K562 (cell line): ENCODE measurements at regions not wholly inside any gene's neighbourhood (a gene's known extent, or its start where the extent isn't known, plus 50 kb on each side); places are given as distances from the start of the nearest gene placed in this dataset.
"Not testable (repeated sequence)": the region's sequence is repeated elsewhere in the genome, so short reads cannot be mapped to it uniquely, and the experiment has no call there.

Experiments
- ATAC-seq: fragments of 200-7000 bp; cut with Tn5 transposase; 3 replicates; pipeline ENCODE4 v1.9.1; 2020; ENCODE audit warnings: moderate library complexity
- BruUV-seq: library from RNA; stranded (reverse); fragments of 400-500 nt; replicated peaks from 2 replicates; lab custom pipeline; 2021; lab: Mats Ljungman, UMichigan
- CTCF ChIA-PET: fragments of 300-600 bp; formaldehyde crosslinking; extraction: SDS; loops from one replicate; lab custom pipeline; 2021; ENCODE audit warnings: low intra/inter-chr PET ratio; lab: Yijun Ruan, JAX
- POLR2A ChIA-PET: fragments of 300-600, 350-650 bp; sonication (Branson Sonifier 250); formaldehyde crosslinking; extraction: SDS; loops from one replicate; lab custom pipeline; 2021; ENCODE audit warnings: antibody characterized with exemption, inconsistent platforms; lab: Yijun Ruan, JAX
- DNase-seq, 4 experiments: peaks; one replicate each; pipeline versions ENCODE4 v3.0.0 to v3.0.0-alpha.2; 2011 to 2018; ENCODE audit warnings: low spot score in 3 of 4, mixed read lengths in 3 of 4; ENCODE audit errors: extremely low read depth in 1 of 4
- FAIRE-seq: peaks from 2 replicates; lab custom pipeline; 2011; peaks lifted over from hg19 to GRCh38; lab: Jason Lieb, UNC
- H2AFZ ChIP-seq: 2 replicates; pipeline ENCODE4 v1.6.0; 2011; ENCODE audit warnings: low read depth, low read length, control low read depth, inconsistent platforms
- H3K27ac ChIP-seq: fragments of 200-600 bp; 3 replicates; pipeline ENCODE4 v1.8.0; 2011; ENCODE audit warnings: low read depth, mild to moderate bottlenecking, control low read depth, inconsistent platforms, low read length, moderate library complexity, mixed read lengths; ENCODE audit errors: extremely low read depth
- H3K27me3 ChIP-seq, 2 experiments: fragments of 300-600 bp in 1 of 2; 2 replicates in 1 of 2; 3 replicates in 1 of 2; pipeline versions ENCODE4 v1.6.0 to v1.8.0; 2011; ENCODE audit warnings: inconsistent platforms in 2 of 2, low read length in 2 of 2, mild to moderate bottlenecking in 1 of 2, mixed read lengths in 1 of 2, moderate library complexity in 1 of 2; ENCODE audit not compliant: control insufficient read depth in 2 of 2, insufficient read depth in 2 of 2
- H3K36me3 ChIP-seq: fragments of 300-600 bp; 3 replicates; pipeline ENCODE4 v1.8.0; 2011; ENCODE audit warnings: mild to moderate bottlenecking, low read length, inconsistent platforms; ENCODE audit not compliant: control insufficient read depth, insufficient read depth
- H3K4me1 ChIP-seq, 2 experiments: fragments of 200-600 bp in 1 of 2; replicated peaks in 1 of 2; 2 replicates in 1 of 2; 3 replicates in 1 of 2; pipeline versions ENCODE4 v1.5.1 to v1.8.0; 2011; ENCODE audit warnings: inconsistent platforms in 2 of 2, low read length in 2 of 2, mild to moderate bottlenecking in 1 of 2, mixed read lengths in 1 of 2, moderate library complexity in 1 of 2; ENCODE audit not compliant: control insufficient read depth in 2 of 2, insufficient read depth in 2 of 2
- H3K4me2 ChIP-seq: 2 replicates; pipeline ENCODE4 v1.6.1; 2011; ENCODE audit warnings: low read length, control low read depth, inconsistent platforms, mixed read lengths; ENCODE audit not compliant: insufficient read depth
- H3K4me3 ChIP-seq: fragments of 200-600 bp; sonication (generic), shearing (Covaris generic); 2 replicates; pipeline ENCODE4 v1.5.1; 2016; ENCODE audit warnings: control low read depth, inconsistent platforms
- H3K79me2 ChIP-seq: fragments of 200-600 bp; 3 replicates; pipeline ENCODE4 v1.8.0; 2011; ENCODE audit warnings: low read length, inconsistent platforms; ENCODE audit not compliant: control insufficient read depth, insufficient read depth
- H3K9ac ChIP-seq, 2 experiments: 2 replicates each; pipeline versions ENCODE4 v1.6.0 to v1.6.1; 2011; ENCODE audit warnings: low read depth in 2 of 2, low read length in 2 of 2, control low read depth in 1 of 2, inconsistent platforms in 1 of 2, mild to moderate bottlenecking in 1 of 2, mixed read lengths in 1 of 2; ENCODE audit not compliant: insufficient read depth in 1 of 2
- H3K9me1 ChIP-seq: one replicate; pipeline ENCODE4 v1.6.0; 2011; ENCODE audit warnings: inconsistent platforms, mild to moderate bottlenecking, low read length, moderate library complexity; ENCODE audit not compliant: control insufficient read depth, insufficient read depth
- H3K9me3 ChIP-seq: replicated peaks from 2 replicates; pipeline ENCODE4 v1.5.1; 2011; ENCODE audit warnings: low read depth, low read length, inconsistent platforms; ENCODE audit not compliant: control insufficient read depth, insufficient read depth
- H4K20me1 ChIP-seq: replicated peaks from 2 replicates; pipeline ENCODE4 v1.6.1; 2011; ENCODE audit warnings: low read length, inconsistent platforms, mixed read lengths; ENCODE audit not compliant: control insufficient read depth, insufficient read depth
- C11orf30 ChIP-seq: fragments of 450-650 bp; IDR thresholded peaks from 2 replicates; pipeline ENCODE4 v1.6.1; 2016; ENCODE audit warnings: low read depth, mild to moderate bottlenecking
- CEBPB ChIP-seq: fragments of 450-650 bp; IDR thresholded peaks from 2 replicates; pipeline ENCODE4 v1.6.1; 2016; ENCODE audit warnings: missing genetic modification characterization, missing compliant biosample characterization
- CEBPG ChIP-seq, 3 experiments: fragments of 200-800 bp in 1 of 3; sonication (Bioruptor generic) in 1 of 3; sonication (generic) in 1 of 3; formaldehyde crosslinking in 1 of 3; IDR thresholded peaks in 2 of 3; conservative IDR thresholded peaks in 1 of 3; 2 replicates each; pipeline versions ENCODE4 v1.6.1 to v1.8.0; 2016 to 2022; ENCODE audit warnings: missing compliant biosample characterization in 2 of 3, missing genetic modification characterization in 2 of 3, mild to moderate bottlenecking in 1 of 3, missing genetic modification reagents in 1 of 3
- LEF1 ChIP-seq: fragments of 450-650 bp; IDR thresholded peaks from 2 replicates; pipeline ENCODE4 v1.6.1; 2016; ENCODE audit warnings: mild to moderate bottlenecking
- MAFG ChIP-seq: fragments of 450-650 bp; conservative IDR thresholded peaks from 2 replicates; pipeline ENCODE4 v1.6.1; 2016; ENCODE audit warnings: missing genetic modification characterization, missing compliant biosample characterization
- NFE2 ChIP-seq: IDR thresholded peaks from 2 replicates; pipeline ENCODE4 v1.6.1; 2014; ENCODE audit warnings: antibody characterized with exemption, low read depth
- PHF8 ChIP-seq: fragments of 200-600 bp; sonication (generic); IDR thresholded peaks from 2 replicates; pipeline ENCODE4 v1.6.1; 2012; ENCODE audit warnings: mixed run types, mild to moderate bottlenecking, inconsistent platforms, low read length, moderate library complexity, borderline replicate concordance
- POLR2H ChIP-seq: IDR thresholded peaks from 2 replicates; pipeline ENCODE4 v1.6.1; 2016; ENCODE audit warnings: missing genetic modification characterization, low read depth, mild to moderate bottlenecking, control low read depth, missing compliant biosample characterization, moderate library complexity
- SMARCA4 ChIP-seq: fragments of 450-650 bp; IDR thresholded peaks from 2 replicates; pipeline ENCODE4 v1.6.1; 2016
- SMARCC2 ChIP-seq: fragments of 450-650 bp; IDR thresholded peaks from 2 replicates; pipeline ENCODE4 v1.6.1; 2017; ENCODE audit warnings: antibody characterized with exemption, moderate library complexity, mild to moderate bottlenecking, low read depth
- ZNF316 ChIP-seq: fragments of 450-650 bp; IDR thresholded peaks from 2 replicates; pipeline ENCODE4 v1.6.1; 2016
- WGBS: fragments of 100-300 bp; shearing (Covaris generic); methylation state at CpG from one replicate; pipeline ENCODE4 v1.1.6; 2016; ENCODE audit warnings: low coverage, mixed read lengths; ENCODE audit not compliant: insufficient coverage; ENCODE audit errors: missing lambda C conversion rate; 5-methylcytosine and 5-hydroxymethylcytosine counted together
- in situ Hi-C: fragments of 300-500 bp; cut with MboI; formaldehyde crosslinking; loops from 4 replicates; pipeline ENCODE4 v1.15.0; 2018; ENCODE audit warnings: inconsistent platforms, mixed read lengths
- intact Hi-C: fragments of 100-400 bp; cut with micrococcal nuclease; formaldehyde crosslinking; loops from 2 replicates; pipeline ENCODE4 v1.14.2; 2022
- TF ChIP-seq, protein P1 (sequence below), 2 experiments: fragments of 450-650 bp in 1 of 2; sonication (generic) in 1 of 2; formaldehyde crosslinking in 1 of 2; IDR thresholded peaks in 1 of 2; conservative IDR thresholded peaks in 1 of 2; 2 replicates each; pipeline versions ENCODE4 v1.6.1 to v1.8.1; 2016 to 2023; ENCODE audit warnings: mild to moderate bottlenecking in 2 of 2, moderate library complexity in 2 of 2, inconsistent platforms in 1 of 2, missing genetic modification reagents in 1 of 2

DNA sequence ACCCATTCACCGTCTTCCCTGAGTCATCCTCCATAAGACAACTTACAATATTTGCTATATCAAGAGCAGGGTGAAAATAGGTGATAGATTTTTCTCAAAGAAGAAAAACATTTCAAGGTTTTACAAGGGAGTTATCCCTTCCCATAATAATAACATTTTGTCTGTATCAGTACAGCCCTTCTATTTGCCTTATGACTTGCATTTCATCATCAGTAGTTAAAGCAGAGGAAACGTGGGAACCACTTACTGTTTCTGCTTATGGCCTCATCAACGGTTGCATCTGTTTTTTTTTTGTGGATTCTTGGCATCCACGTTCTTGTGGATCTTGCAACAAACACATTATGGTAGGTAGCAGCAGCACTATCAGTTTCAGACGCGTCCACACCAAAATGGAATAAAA is 678.4 kb upstream of the DEFB115 start:
- H3K9me1 ChIP-seq; H3K9me3 ChIP-seq; FAIRE-seq; CTCF ChIA-PET; H3K4me1 ChIP-seq; BruUV-seq; H3K36me3 ChIP-seq; POLR2A ChIA-PET; H3K27me3 ChIP-seq; in situ Hi-C loops; H4K20me1 ChIP-seq; TF ChIP-seq CEBPG (CRISPR knock-in tag; IDR thresholded peaks at IDR 0.05): not testable (repeated sequence)
- Histone ChIP-seq H3K79me2 (peaks cover 16% of the 10 kb centered on the region), H3K9ac (peak overlapping the region in 1 of 2 experiments; percentile 68; a peak in 2 of 4 replicates), H2AFZ (peak overlapping the region; percentile 98), H3K4me3 (peak overlapping the region; percentile 51), H3K27ac (peak overlapping the region; percentile 70), H3K4me2 (peak overlapping the region; percentile 74)
- 0% methylated on average over 4 of the region's 6 CpGs for WGBS
- intact Hi-C loops: loop anchor here (10.0 kb wide), 1 partner anchor 54 kb away; no protein-coding TSS in a partner anchor
- ATAC-seq: peak; percentile 51
- TF ChIP-seq SMARCC2 (0 out of 2 replicates have a peak, but pooled peaks have one; percentile 33), CEBPG (tag; conservative IDR thresholded peaks at IDR 0.05 in 1 of 2, IDR thresholded peaks at IDR 0.05 in 1 of 2) (peak; percentile 60 to 65; a peak in 2 of 4 replicates), NFE2 (peak; percentile 39; the same call in 1 of the 2 replicates), CEBPB (tag) (peak; percentile 70), C11orf30 (peak; percentile 46), LEF1 (0 out of 2 replicates have a peak, but pooled peaks have one; percentile 25), PHF8 (peak; percentile 5; the same call in 1 of the 2 replicates), POLR2H (tag) (peak; percentile 31; the same call in 1 of the 2 replicates), MAFG (tag) (peak; percentile 56), SMARCA4 (peak; percentile 17; the same call in 1 of the 2 replicates), ZNF316 (peak; percentile 34; the same call in 1 of the 2 replicates)
- TF ChIP-seq, protein P1, sequence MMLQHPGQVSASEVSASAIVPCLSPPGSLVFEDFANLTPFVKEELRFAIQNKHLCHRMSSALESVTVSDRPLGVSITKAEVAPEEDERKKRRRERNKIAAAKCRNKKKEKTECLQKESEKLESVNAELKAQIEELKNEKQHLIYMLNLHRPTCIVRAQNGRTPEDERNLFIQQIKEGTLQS (IDR thresholded peaks at IDR 0.05): peak; percentile 86
- TF ChIP-seq, protein P1 (CRISPR knock-in tag; conservative IDR thresholded peaks at IDR 0.05): not testable (repeated sequence)
- DNase-seq: peak in 1 of 4 experiments; percentile 28
